Astrocyte (in vitro differentiated cells and primary cell): ENCODE measurements at regions not wholly inside any gene's neighbourhood (a gene's known extent, or its start where the extent isn't known, plus 50 kb on each side); places are given as distances from the start of the nearest gene placed in this dataset.

Experiments used
- CTCF ChIP-seq: IDR thresholded peaks from 2 replicates; pipeline ENCODE4 v1.5.1; 2011; ENCODE audit warnings: low read depth, mild to moderate bottlenecking, inconsistent platforms, low read length, moderate library complexity; ENCODE audit not compliant: insufficient read depth
- EZH2 ChIP-seq: IDR thresholded peaks from 2 replicates; pipeline ENCODE4 v1.6.1; 2012; ENCODE audit warnings: mild to moderate bottlenecking, low read length, inconsistent platforms; ENCODE audit not compliant: insufficient read depth

- TF ChIP-seq CTCF (no peak), EZH2 (no peak)
These were observed 115.5 kb upstream of the ARPP21 start for GRCh38 chr3:35523838-35524237.
